WTC11 (cell line): ENCODE measurements at regions not wholly inside any gene's neighbourhood (a gene's known extent, or its start where the extent isn't known, plus 50 kb on each side); places are given as distances from the start of the nearest gene placed in this dataset.

ENCODE experiments used
- ATAC-seq: fragments of 200-7000 bp; cut with Tn5 transposase; 2 replicates; pipeline ENCODE4 v1.10.0; 2021; ENCODE audit warnings: mild to moderate bottlenecking, moderate library complexity
- CTCF ChIA-PET: fragments of 300-600 bp; sonication (Branson Sonifier 250); formaldehyde crosslinking; loops from one replicate; lab custom pipeline; 2021; ENCODE audit warnings: antibody characterized with exemption; lab: Charles Lee
- POLR2A ChIA-PET: fragments of 350-600 bp; sonication (Branson Sonifier 250); formaldehyde crosslinking; loops from one replicate; lab custom pipeline; 2021; ENCODE audit warnings: antibody characterized with exemption; lab: Charles Lee
- DNase-seq: peaks from one replicate; pipeline ENCODE4 v3.0.0; 2021; ENCODE audit warnings: low spot score
- H3K27ac Mint-ChIP-seq: 2 replicates; pipeline ENCODE4 v1.8.0; 2021; ENCODE audit warnings: mixed read lengths
- H3K27me3 Mint-ChIP-seq: 2 replicates; pipeline ENCODE4 v1.8.0; 2021; ENCODE audit warnings: low read depth, mild to moderate bottlenecking, moderate library complexity, mixed read lengths
- H3K36me3 Mint-ChIP-seq: 2 replicates; pipeline ENCODE4 v1.8.0; 2021; ENCODE audit warnings: mixed read lengths
- H3K4me1 Mint-ChIP-seq: 2 replicates; pipeline ENCODE4 v1.8.0; 2022; ENCODE audit warnings: mixed read lengths
- H3K4me3 Mint-ChIP-seq: 2 replicates; pipeline ENCODE4 v1.8.0; 2021; ENCODE audit warnings: mild to moderate bottlenecking, moderate library complexity, mixed read lengths
- H3K9me3 Mint-ChIP-seq: 2 replicates; pipeline ENCODE4 v1.8.0; 2021; ENCODE audit warnings: mixed read lengths
- ATF6 ChIP-seq: sonication (generic); formaldehyde crosslinking; IDR thresholded peaks from 2 replicates; pipeline ENCODE4 v1.8.1; 2023; ENCODE audit warnings: mild to moderate bottlenecking, missing genetic modification reagents
- JUN ChIP-seq: sonication (generic); formaldehyde crosslinking; IDR thresholded peaks from 2 replicates; pipeline ENCODE4 v1.8.0; 2023; ENCODE audit warnings: mild to moderate bottlenecking, missing genetic modification reagents
- NFE2L1 ChIP-seq: sonication (generic); formaldehyde crosslinking; IDR thresholded peaks from 2 replicates; pipeline ENCODE4 v1.8.1; 2023; ENCODE audit warnings: missing genetic modification reagents
- NR3C1 ChIP-seq: sonication (generic); formaldehyde crosslinking; conservative IDR thresholded peaks from 2 replicates; pipeline ENCODE4 v1.8.1; 2023; ENCODE audit warnings: low read depth, mild to moderate bottlenecking, missing genetic modification reagents
- RELA ChIP-seq: sonication (generic); formaldehyde crosslinking; IDR thresholded peaks from 2 replicates; pipeline ENCODE4 v1.8.1; 2022; ENCODE audit warnings: missing genetic modification reagents, mild to moderate bottlenecking, borderline replicate concordance
- RORB ChIP-seq: fragments of 250-450 bp; sonication (Bioruptor Pico); IDR thresholded peaks from 2 replicates; pipeline ENCODE4 v1.9.0; 2021; ENCODE audit warnings: mild to moderate bottlenecking
- SMAD3 ChIP-seq: sonication (generic); formaldehyde crosslinking; IDR thresholded peaks from 2 replicates; pipeline ENCODE4 v1.8.0; 2022; ENCODE audit warnings: missing genetic modification reagents, mild to moderate bottlenecking, borderline replicate concordance
- SOX15 ChIP-seq: fragments of 250-450 bp; sonication (Bioruptor Pico); IDR thresholded peaks from 2 replicates; pipeline ENCODE4 v1.9.0; 2021; ENCODE audit warnings: mild to moderate bottlenecking
- STAT6 ChIP-seq: sonication (generic); formaldehyde crosslinking; conservative IDR thresholded peaks from 2 replicates; pipeline ENCODE4 v1.8.1; 2023; ENCODE audit warnings: mild to moderate bottlenecking, low read depth, missing genetic modification reagents, moderate library complexity
- ZBTB21 ChIP-seq: sonication (generic); formaldehyde crosslinking; IDR thresholded peaks from 2 replicates; pipeline ENCODE4 v1.8.1; 2023; ENCODE audit warnings: mild to moderate bottlenecking, missing genetic modification reagents, borderline replicate concordance
- ZNF219 ChIP-seq: sonication (generic); formaldehyde crosslinking; IDR thresholded peaks from 2 replicates; pipeline ENCODE4 v1.8.0; 2023; ENCODE audit warnings: missing genetic modification reagents, mild to moderate bottlenecking, borderline replicate concordance
- ZNF281 ChIP-seq: sonication (generic); formaldehyde crosslinking; IDR thresholded peaks from 2 replicates; pipeline ENCODE4 v1.8.0; 2023; ENCODE audit warnings: mild to moderate bottlenecking, missing genetic modification reagents
- TF ChIP-seq, protein P1 (sequence below): sonication (generic); formaldehyde crosslinking; IDR thresholded peaks from 2 replicates; pipeline ENCODE4 v1.8.0; 2023; ENCODE audit warnings: missing genetic modification reagents, mild to moderate bottlenecking, borderline replicate concordance
- TF ChIP-seq, protein P2 (sequence below): sonication (generic); formaldehyde crosslinking; IDR thresholded peaks from 2 replicates; pipeline ENCODE4 v1.8.0; 2022; ENCODE audit warnings: mild to moderate bottlenecking, missing genetic modification reagents
- TF ChIP-seq, protein P3 (sequence below): sonication (generic); formaldehyde crosslinking; IDR thresholded peaks from 2 replicates; pipeline ENCODE4 v1.8.1; 2023; ENCODE audit warnings: mild to moderate bottlenecking, moderate library complexity, missing genetic modification reagents
- TF ChIP-seq, protein P4 (sequence below): fragments of 250-450 bp; sonication (Bioruptor Pico); IDR thresholded peaks from 2 replicates; pipeline ENCODE4 v1.8.0; 2021; ENCODE audit warnings: mild to moderate bottlenecking
- TF ChIP-seq, protein P5 (sequence below): sonication (generic); formaldehyde crosslinking; IDR thresholded peaks from 2 replicates; pipeline ENCODE4 v1.8.1; 2023; ENCODE audit warnings: mild to moderate bottlenecking, missing genetic modification reagents
- TF ChIP-seq, protein P6 (sequence below): sonication (generic); formaldehyde crosslinking; conservative IDR thresholded peaks from 2 replicates; pipeline ENCODE4 v1.8.1; 2022; ENCODE audit warnings: mild to moderate bottlenecking, missing genetic modification reagents

DNA sequence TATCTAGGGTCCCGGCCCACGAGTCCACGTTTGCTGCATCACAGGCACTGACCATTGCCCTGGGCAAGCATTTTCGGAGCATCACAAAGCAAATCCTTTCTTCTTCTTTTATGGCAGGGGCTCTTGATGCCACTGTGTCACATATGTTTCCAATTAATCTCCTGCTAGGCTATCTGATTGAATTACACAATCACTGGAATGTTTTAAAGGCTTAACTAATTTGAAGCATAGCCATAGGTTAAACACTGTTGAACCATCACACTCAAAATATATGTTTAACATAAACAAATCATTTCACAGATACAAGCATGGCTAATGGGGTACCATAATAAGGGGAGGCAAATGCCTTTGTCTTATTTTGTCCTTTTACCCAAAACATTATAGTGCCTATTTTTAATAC lies 338.3 kb downstream of the POU4F1 start:
- TF ChIP-seq, protein P1, sequence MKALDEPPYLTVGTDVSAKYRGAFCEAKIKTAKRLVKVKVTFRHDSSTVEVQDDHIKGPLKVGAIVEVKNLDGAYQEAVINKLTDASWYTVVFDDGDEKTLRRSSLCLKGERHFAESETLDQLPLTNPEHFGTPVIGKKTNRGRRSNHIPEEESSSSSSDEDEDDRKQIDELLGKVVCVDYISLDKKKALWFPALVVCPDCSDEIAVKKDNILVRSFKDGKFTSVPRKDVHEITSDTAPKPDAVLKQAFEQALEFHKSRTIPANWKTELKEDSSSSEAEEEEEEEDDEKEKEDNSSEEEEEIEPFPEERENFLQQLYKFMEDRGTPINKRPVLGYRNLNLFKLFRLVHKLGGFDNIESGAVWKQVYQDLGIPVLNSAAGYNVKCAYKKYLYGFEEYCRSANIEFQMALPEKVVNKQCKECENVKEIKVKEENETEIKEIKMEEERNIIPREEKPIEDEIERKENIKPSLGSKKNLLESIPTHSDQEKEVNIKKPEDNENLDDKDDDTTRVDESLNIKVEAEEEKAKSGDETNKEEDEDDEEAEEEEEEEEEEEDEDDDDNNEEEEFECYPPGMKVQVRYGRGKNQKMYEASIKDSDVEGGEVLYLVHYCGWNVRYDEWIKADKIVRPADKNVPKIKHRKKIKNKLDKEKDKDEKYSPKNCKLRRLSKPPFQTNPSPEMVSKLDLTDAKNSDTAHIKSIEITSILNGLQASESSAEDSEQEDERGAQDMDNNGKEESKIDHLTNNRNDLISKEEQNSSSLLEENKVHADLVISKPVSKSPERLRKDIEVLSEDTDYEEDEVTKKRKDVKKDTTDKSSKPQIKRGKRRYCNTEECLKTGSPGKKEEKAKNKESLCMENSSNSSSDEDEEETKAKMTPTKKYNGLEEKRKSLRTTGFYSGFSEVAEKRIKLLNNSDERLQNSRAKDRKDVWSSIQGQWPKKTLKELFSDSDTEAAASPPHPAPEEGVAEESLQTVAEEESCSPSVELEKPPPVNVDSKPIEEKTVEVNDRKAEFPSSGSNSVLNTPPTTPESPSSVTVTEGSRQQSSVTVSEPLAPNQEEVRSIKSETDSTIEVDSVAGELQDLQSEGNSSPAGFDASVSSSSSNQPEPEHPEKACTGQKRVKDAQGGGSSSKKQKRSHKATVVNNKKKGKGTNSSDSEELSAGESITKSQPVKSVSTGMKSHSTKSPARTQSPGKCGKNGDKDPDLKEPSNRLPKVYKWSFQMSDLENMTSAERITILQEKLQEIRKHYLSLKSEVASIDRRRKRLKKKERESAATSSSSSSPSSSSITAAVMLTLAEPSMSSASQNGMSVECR, result no peak
- TF ChIP-seq NR3C1 (CRISPR knock-in tag) (no peak), ZBTB21 (CRISPR knock-in tag) (no peak), ZNF219 (CRISPR knock-in tag) (no peak), NFE2L1 (CRISPR knock-in tag) (no peak), STAT6 (no peak), SOX15 (no peak), RELA (CRISPR knock-in tag) (no peak), SMAD3 (CRISPR knock-in tag) (no peak), RORB (no peak), ZNF281 (CRISPR knock-in tag) (no peak), JUN (no peak), ATF6 (CRISPR knock-in tag) (no peak)
- TF ChIP-seq, protein P2, sequence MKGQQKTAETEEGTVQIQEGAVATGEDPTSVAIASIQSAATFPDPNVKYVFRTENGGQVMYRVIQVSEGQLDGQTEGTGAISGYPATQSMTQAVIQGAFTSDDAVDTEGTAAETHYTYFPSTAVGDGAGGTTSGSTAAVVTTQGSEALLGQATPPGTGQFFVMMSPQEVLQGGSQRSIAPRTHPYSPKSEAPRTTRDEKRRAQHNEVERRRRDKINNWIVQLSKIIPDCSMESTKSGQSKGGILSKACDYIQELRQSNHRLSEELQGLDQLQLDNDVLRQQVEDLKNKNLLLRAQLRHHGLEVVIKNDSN (CRISPR knock-in tag), result no peak
- TF ChIP-seq, protein P3, sequence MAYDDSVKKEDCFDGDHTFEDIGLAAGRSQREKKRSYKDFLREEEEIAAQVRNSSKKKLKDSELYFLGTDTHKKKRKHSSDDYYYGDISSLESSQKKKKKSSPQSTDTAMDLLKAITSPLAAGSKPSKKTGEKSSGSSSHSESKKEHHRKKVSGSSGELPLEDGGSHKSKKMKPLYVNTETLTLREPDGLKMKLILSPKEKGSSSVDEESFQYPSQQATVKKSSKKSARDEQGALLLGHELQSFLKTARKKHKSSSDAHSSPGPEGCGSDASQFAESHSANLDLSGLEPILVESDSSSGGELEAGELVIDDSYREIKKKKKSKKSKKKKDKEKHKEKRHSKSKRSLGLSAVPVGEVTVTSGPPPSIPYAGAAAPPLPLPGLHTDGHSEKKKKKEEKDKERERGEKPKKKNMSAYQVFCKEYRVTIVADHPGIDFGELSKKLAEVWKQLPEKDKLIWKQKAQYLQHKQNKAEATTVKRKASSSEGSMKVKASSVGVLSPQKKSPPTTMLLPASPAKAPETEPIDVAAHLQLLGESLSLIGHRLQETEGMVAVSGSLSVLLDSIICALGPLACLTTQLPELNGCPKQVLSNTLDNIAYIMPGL, result no peak
- TF ChIP-seq, protein P4, sequence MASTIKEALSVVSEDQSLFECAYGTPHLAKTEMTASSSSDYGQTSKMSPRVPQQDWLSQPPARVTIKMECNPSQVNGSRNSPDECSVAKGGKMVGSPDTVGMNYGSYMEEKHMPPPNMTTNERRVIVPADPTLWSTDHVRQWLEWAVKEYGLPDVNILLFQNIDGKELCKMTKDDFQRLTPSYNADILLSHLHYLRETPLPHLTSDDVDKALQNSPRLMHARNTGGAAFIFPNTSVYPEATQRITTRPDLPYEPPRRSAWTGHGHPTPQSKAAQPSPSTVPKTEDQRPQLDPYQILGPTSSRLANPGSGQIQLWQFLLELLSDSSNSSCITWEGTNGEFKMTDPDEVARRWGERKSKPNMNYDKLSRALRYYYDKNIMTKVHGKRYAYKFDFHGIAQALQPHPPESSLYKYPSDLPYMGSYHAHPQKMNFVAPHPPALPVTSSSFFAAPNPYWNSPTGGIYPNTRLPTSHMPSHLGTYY (CRISPR knock-in tag), result no peak
- TF ChIP-seq, protein P5, sequence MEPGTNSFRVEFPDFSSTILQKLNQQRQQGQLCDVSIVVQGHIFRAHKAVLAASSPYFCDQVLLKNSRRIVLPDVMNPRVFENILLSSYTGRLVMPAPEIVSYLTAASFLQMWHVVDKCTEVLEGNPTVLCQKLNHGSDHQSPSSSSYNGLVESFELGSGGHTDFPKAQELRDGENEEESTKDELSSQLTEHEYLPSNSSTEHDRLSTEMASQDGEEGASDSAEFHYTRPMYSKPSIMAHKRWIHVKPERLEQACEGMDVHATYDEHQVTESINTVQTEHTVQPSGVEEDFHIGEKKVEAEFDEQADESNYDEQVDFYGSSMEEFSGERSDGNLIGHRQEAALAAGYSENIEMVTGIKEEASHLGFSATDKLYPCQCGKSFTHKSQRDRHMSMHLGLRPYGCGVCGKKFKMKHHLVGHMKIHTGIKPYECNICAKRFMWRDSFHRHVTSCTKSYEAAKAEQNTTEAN (CRISPR knock-in tag), result no peak
- TF ChIP-seq, protein P6, sequence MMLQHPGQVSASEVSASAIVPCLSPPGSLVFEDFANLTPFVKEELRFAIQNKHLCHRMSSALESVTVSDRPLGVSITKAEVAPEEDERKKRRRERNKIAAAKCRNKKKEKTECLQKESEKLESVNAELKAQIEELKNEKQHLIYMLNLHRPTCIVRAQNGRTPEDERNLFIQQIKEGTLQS (CRISPR knock-in tag), result no peak
- Mint-ChIP-seq H3K36me3 (peaks cover 4% of the 10 kb centered on the region), H3K27ac (no peak overlapping the region), H3K27me3 (peaks cover 2% of the 10 kb centered on the region; the same call in 1 of the 2 replicates), H3K9me3 (peaks cover 14% of the 10 kb centered on the region), H3K4me1 (no peaks in the 10 kb centered on the region), H3K4me3 (no peak overlapping the region)
- ChIA-PET POLR2A (no interaction called here), CTCF (interaction anchor here (1.1 kb wide), 1 partner anchor 322 kb away, joined by 3 read pairs; no protein-coding TSS in a partner anchor)
- no peak for ATAC-seq
- no peak for DNase-seq
